ENCODE measurements at regions not wholly inside any gene's neighbourhood (a gene's known extent, or its start where the extent isn't known, plus 50 kb on each side); places are given as distances from the start of the nearest gene placed in this dataset.

- ATAC-seq (no peak), DNase-seq (no peak)
- H3K36me3 ChIP-seq: no peaks in the 10 kb centered on the region
- H3K4me3 ChIP-seq: no peak overlapping the region
- no peaks in the 10 kb centered on the region for H3K9me3 ChIP-seq
- TF ChIP-seq, protein P1, sequence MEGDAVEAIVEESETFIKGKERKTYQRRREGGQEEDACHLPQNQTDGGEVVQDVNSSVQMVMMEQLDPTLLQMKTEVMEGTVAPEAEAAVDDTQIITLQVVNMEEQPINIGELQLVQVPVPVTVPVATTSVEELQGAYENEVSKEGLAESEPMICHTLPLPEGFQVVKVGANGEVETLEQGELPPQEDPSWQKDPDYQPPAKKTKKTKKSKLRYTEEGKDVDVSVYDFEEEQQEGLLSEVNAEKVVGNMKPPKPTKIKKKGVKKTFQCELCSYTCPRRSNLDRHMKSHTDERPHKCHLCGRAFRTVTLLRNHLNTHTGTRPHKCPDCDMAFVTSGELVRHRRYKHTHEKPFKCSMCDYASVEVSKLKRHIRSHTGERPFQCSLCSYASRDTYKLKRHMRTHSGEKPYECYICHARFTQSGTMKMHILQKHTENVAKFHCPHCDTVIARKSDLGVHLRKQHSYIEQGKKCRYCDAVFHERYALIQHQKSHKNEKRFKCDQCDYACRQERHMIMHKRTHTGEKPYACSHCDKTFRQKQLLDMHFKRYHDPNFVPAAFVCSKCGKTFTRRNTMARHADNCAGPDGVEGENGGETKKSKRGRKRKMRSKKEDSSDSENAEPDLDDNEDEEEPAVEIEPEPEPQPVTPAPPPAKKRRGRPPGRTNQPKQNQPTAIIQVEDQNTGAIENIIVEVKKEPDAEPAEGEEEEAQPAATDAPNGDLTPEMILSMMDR (IDR thresholded peaks at IDR 0.05 in 4 of 5, conservative IDR thresholded peaks at IDR 0.05 in 1 of 5): no peak
- no peak for TF ChIP-seq POLR2A (IDR thresholded peaks at IDR 0.05)
- intact Hi-C loops (cut with DNase I; ENCODE audit: low total_unique reads): no loop called here
- in situ Hi-C loops (cut with MboI; ENCODE audit: low sequenced_read_pairs in 4 of 4): no loop called here
- H3K4me1 ChIP-seq: no peaks in the 10 kb centered on the region
- no peak overlapping the region for H3K27ac ChIP-seq
- H3K27me3 ChIP-seq: no peaks in the 10 kb centered on the region
Observed at GRCh38 chr3:176395240-176395639, 802.0 kb downstream of the TBL1XR1 start.

DNA sequence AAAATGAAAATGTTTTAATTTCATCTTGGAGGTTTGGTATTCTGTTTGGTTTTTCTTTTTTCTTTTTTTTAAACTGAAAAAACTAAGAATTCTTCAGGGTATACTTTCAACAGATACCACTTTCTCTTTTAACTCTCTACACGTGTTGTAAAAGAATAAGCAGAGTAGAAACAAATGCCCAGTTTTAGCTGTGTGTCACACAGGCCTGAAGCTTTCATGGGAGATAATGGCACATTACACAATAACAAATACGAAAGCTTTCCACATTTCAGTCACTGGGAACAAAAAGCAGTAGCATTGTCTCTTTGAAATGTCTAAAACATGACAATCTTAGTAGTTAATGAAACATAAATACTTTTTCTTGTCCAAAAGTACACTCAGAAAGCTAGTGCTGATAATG, 818.5 kb downstream of the TBL1XR1 start:
- no peaks in the 10 kb centered on the region for H3K4me1 ChIP-seq
- DNase-seq (no peak), ATAC-seq (no peak)
- no peak overlapping the region for H3K27ac ChIP-seq
- H3K36me3 ChIP-seq: no peaks in the 10 kb centered on the region
- H3K4me3 ChIP-seq: no peak overlapping the region
- H3K9me3 ChIP-seq: no peaks in the 10 kb centered on the region
- H3K27me3 ChIP-seq: no peaks in the 10 kb centered on the region
- in situ Hi-C loops (cut with MboI; ENCODE audit: low sequenced_read_pairs in 4 of 4): no loop called here
- intact Hi-C loops (cut with DNase I; ENCODE audit: low total_unique reads): no loop called here
- TF ChIP-seq, protein P1 (IDR thresholded peaks at IDR 0.05 in 4 of 5, conservative IDR thresholded peaks at IDR 0.05 in 1 of 5): no peak
- no peak for TF ChIP-seq POLR2A (IDR thresholded peaks at IDR 0.05)

GRCh38 chr3:176376531-176376930, 820.8 kb downstream of the TBL1XR1 start:
- H3K27ac ChIP-seq: no peak overlapping the region
- ATAC-seq (no peak), DNase-seq (no peak)
- TF ChIP-seq, protein P1 (IDR thresholded peaks at IDR 0.05 in 4 of 5, conservative IDR thresholded peaks at IDR 0.05 in 1 of 5): no peak
- TF ChIP-seq POLR2A (IDR thresholded peaks at IDR 0.05): no peak
- H3K9me3 ChIP-seq: no peaks in the 10 kb centered on the region
- no peaks in the 10 kb centered on the region for H3K4me1 ChIP-seq
- no peaks in the 10 kb centered on the region for H3K36me3 ChIP-seq
- intact Hi-C loops (cut with DNase I; ENCODE audit: low total_unique reads): no loop called here
- H3K27me3 ChIP-seq: no peaks in the 10 kb centered on the region
- no peak overlapping the region for H3K4me3 ChIP-seq
- in situ Hi-C loops (cut with MboI; ENCODE audit: low sequenced_read_pairs in 4 of 4): no loop called here

GRCh38 chr3:176375519-176375918, 821.8 kb downstream of the TBL1XR1 start:
- ATAC-seq: no peak
- intact Hi-C loops (cut with DNase I; ENCODE audit: low total_unique reads): no loop called here
- in situ Hi-C loops (cut with MboI; ENCODE audit: low sequenced_read_pairs in 4 of 4): no loop called here
- TF ChIP-seq POLR2A (IDR thresholded peaks at IDR 0.05): no peak
- TF ChIP-seq, protein P1 (IDR thresholded peaks at IDR 0.05 in 4 of 5, conservative IDR thresholded peaks at IDR 0.05 in 1 of 5): no peak
- H3K9me3 ChIP-seq: no peaks in the 10 kb centered on the region
- H3K4me1 ChIP-seq: no peaks in the 10 kb centered on the region
- H3K27ac ChIP-seq: no peak overlapping the region
- H3K4me3 ChIP-seq: no peak overlapping the region
- no peaks in the 10 kb centered on the region for H3K27me3 ChIP-seq
- H3K36me3 ChIP-seq: no peaks in the 10 kb centered on the region
- DNase-seq: no peak

DNA sequence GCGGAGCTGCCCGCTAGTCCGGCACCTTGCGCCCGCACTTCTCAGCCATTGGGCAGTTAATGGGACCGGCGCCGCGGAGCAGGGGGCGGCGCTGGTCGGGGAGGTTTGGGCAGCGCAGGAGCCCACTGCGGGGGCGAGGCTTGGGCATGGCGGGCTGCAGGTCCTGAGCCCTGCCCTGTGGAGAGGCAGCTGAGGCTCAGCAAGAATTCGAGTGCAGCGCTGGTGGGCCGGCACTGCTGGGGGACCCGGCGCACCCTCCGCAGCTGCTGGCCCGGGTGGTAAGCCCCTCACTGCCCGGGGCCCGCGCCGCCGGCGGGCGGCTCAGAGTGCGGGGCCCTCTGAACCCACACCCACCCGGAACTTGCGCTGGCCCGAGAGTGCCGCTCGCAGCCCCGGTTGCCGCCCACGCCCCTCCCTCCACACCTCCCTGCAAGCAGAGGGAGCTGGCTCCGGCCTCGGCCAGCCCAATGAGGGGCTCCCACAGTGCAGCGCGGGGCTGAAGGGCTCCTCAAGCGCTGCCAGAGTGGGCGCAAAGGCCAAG, 835.0 kb downstream of the TBL1XR1 start:
- H3K4me1 ChIP-seq: no peaks in the 10 kb centered on the region
- H3K27me3 ChIP-seq: no peaks in the 10 kb centered on the region
- in situ Hi-C loops (cut with MboI; ENCODE audit: low sequenced_read_pairs in 4 of 4): no loop called here
- DNase-seq: no peak
- no peak for ATAC-seq
- H3K9me3 ChIP-seq: no peaks in the 10 kb centered on the region
- no peak for TF ChIP-seq POLR2A (IDR thresholded peaks at IDR 0.05)
- TF ChIP-seq, protein P1 (IDR thresholded peaks at IDR 0.05 in 4 of 5, conservative IDR thresholded peaks at IDR 0.05 in 1 of 5): no peak
- intact Hi-C loops (cut with DNase I; ENCODE audit: low total_unique reads): no loop called here
- H3K27ac ChIP-seq: no peak overlapping the region
- no peaks in the 10 kb centered on the region for H3K36me3 ChIP-seq
- H3K4me3 ChIP-seq: no peak overlapping the region

Measured in gastrocnemius medialis (tissue), 4 donors.